A549 (cell line): ENCODE measurements at regions not wholly inside any gene's neighbourhood (a gene's known extent, or its start where the extent isn't known, plus 50 kb on each side); places are given as distances from the start of the nearest gene placed in this dataset.

Experiments
- BHLHE40 ChIP-seq: IDR thresholded peaks from 2 replicates; pipeline ENCODE4 v1.6.1; 2012; ENCODE audit warnings: low read depth, low read length, inconsistent platforms
- EP300 ChIP-seq, 2 experiments: fragments of >200 bp; sonication (Bioruptor Twin); formaldehyde crosslinking; IDR thresholded peaks; 2 replicates in 1 of 2; 3 replicates in 1 of 2; pipeline ENCODE4 v1.6.1; 2016 to 2017
- KDM1A ChIP-seq: fragments of 200-600 bp; sonication (generic); IDR thresholded peaks from 2 replicates; pipeline ENCODE4 v1.6.1; 2016; ENCODE audit warnings: low read depth, mild to moderate bottlenecking
- MAFK ChIP-seq: fragments of 450-650 bp; IDR thresholded peaks from 2 replicates; pipeline ENCODE4 v1.6.1; 2014; ENCODE audit not compliant: partially characterized antibody
- NPAS2 ChIP-seq: fragments of 250-450 bp; sonication (Bioruptor Pico); IDR thresholded peaks from 2 replicates; pipeline ENCODE4 v1.8.0; 2022; ENCODE audit warnings: mild to moderate bottlenecking, moderate library complexity, borderline replicate concordance
- POLR2A ChIP-seq: IDR thresholded peaks from 2 replicates; pipeline ENCODE4 v1.6.1; 2012; ENCODE audit warnings: mild to moderate bottlenecking, low read length
- RNF2 ChIP-seq: fragments of 200-600 bp; sonication (generic); IDR thresholded peaks from 2 replicates; pipeline ENCODE4 v1.6.1; 2016; ENCODE audit warnings: low read depth, mild to moderate bottlenecking, antibody characterized with exemption, moderate library complexity, borderline replicate concordance
- SMC3 ChIP-seq: fragments of >200 bp; sonication (Bioruptor Twin); formaldehyde crosslinking; IDR thresholded peaks from 3 replicates; pipeline ENCODE4 v1.6.1; 2018; ENCODE audit warnings: inconsistent platforms
- ZSCAN20 ChIP-seq: fragments of 250-450 bp; sonication (Bioruptor Pico); IDR thresholded peaks from 2 replicates; pipeline ENCODE4 v1.8.0; 2022; ENCODE audit warnings: mild to moderate bottlenecking, moderate library complexity
- TF ChIP-seq, protein P1 (sequence below): fragments of >200 bp; sonication (Bioruptor Twin); formaldehyde crosslinking; IDR thresholded peaks from 3 replicates; pipeline ENCODE4 v1.5.1; 2016
- TF ChIP-seq, protein P2 (sequence below): fragments of 150-350 bp; IDR thresholded peaks from 2 replicates; pipeline ENCODE4 v1.6.1; 2014; ENCODE audit warnings: low read depth, mild to moderate bottlenecking, low read length
- TF ChIP-seq, protein P3 (sequence below): fragments of 250-450 bp; sonication (Bioruptor Pico); IDR thresholded peaks from 2 replicates; pipeline ENCODE4 v1.5.0; 2021; ENCODE audit warnings: mild to moderate bottlenecking, moderate library complexity, borderline replicate concordance
- TF ChIP-seq, protein P4 (sequence below): IDR thresholded peaks from 2 replicates; pipeline ENCODE4 v1.6.1; 2012
- TF ChIP-seq, protein P5 (sequence below): fragments of 200-600 bp; sonication (generic); IDR thresholded peaks from 2 replicates; pipeline ENCODE4 v1.6.1; 2016; ENCODE audit warnings: antibody characterized with exemption, mild to moderate bottlenecking, moderate library complexity

DNA sequence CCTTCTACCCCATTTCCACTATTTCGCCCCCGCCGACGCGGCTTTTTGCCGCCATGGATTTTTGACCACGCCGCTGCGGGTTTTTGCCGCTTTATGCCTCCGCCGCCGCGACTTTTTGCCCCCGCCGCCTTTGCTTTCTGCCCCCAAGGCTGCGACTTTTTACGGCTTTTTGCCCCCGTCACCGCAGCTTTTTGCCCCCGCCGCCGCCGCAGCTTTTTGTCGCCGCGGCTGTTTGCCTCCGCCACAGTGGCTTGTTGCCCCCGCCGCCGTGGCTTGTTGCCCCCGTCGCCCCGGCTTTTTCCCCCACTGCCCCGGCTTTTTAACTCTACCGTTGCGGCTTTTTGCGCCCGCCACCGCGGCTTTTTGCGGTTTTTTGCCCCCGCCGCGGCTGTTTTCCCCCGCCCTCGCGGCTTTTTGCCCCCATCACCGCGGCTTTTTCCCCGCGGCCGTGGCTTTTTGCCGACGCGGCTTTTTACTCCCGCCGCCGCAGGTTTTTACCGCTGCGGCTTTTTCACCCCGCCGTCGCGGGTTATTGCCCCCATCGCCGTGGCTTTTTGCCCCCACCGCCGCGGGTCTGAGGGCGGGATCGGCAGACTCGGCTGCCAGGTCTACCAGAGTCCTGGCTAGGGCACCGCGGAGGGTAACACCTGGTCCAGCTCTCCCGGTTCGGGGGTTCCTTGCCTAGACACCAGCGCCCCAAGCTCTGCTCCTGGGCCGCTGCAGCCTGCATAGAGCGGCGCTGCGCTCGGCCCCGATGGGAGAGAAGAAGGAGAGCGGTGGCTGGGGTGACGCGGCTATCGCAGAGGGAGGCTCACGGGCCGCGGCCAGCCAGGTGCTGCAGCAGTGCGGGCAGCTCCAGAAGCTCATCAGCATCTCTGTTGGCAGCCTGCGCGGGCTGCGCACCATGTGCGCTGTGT is 562.7 kb upstream of the WSB1 start:
- TF ChIP-seq POLR2A (no peak), MAFK (peak; percentile 45), ZSCAN20 (CRISPR knock-in tag) (no peak), EP300 (IDR thresholded peaks at IDR 0.05) (no peak), SMC3 (no peak), RNF2 (no peak), KDM1A (no peak), BHLHE40 (no peak), NPAS2 (CRISPR knock-in tag) (no peak)
- TF ChIP-seq, protein P1, sequence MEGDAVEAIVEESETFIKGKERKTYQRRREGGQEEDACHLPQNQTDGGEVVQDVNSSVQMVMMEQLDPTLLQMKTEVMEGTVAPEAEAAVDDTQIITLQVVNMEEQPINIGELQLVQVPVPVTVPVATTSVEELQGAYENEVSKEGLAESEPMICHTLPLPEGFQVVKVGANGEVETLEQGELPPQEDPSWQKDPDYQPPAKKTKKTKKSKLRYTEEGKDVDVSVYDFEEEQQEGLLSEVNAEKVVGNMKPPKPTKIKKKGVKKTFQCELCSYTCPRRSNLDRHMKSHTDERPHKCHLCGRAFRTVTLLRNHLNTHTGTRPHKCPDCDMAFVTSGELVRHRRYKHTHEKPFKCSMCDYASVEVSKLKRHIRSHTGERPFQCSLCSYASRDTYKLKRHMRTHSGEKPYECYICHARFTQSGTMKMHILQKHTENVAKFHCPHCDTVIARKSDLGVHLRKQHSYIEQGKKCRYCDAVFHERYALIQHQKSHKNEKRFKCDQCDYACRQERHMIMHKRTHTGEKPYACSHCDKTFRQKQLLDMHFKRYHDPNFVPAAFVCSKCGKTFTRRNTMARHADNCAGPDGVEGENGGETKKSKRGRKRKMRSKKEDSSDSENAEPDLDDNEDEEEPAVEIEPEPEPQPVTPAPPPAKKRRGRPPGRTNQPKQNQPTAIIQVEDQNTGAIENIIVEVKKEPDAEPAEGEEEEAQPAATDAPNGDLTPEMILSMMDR: no peak
- TF ChIP-seq, protein P2, sequence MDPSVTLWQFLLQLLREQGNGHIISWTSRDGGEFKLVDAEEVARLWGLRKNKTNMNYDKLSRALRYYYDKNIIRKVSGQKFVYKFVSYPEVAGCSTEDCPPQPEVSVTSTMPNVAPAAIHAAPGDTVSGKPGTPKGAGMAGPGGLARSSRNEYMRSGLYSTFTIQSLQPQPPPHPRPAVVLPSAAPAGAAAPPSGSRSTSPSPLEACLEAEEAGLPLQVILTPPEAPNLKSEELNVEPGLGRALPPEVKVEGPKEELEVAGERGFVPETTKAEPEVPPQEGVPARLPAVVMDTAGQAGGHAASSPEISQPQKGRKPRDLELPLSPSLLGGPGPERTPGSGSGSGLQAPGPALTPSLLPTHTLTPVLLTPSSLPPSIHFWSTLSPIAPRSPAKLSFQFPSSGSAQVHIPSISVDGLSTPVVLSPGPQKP: no peak
- TF ChIP-seq, protein P3, sequence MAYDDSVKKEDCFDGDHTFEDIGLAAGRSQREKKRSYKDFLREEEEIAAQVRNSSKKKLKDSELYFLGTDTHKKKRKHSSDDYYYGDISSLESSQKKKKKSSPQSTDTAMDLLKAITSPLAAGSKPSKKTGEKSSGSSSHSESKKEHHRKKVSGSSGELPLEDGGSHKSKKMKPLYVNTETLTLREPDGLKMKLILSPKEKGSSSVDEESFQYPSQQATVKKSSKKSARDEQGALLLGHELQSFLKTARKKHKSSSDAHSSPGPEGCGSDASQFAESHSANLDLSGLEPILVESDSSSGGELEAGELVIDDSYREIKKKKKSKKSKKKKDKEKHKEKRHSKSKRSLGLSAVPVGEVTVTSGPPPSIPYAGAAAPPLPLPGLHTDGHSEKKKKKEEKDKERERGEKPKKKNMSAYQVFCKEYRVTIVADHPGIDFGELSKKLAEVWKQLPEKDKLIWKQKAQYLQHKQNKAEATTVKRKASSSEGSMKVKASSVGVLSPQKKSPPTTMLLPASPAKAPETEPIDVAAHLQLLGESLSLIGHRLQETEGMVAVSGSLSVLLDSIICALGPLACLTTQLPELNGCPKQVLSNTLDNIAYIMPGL (CRISPR knock-in tag): no peak
- TF ChIP-seq, protein P4, sequence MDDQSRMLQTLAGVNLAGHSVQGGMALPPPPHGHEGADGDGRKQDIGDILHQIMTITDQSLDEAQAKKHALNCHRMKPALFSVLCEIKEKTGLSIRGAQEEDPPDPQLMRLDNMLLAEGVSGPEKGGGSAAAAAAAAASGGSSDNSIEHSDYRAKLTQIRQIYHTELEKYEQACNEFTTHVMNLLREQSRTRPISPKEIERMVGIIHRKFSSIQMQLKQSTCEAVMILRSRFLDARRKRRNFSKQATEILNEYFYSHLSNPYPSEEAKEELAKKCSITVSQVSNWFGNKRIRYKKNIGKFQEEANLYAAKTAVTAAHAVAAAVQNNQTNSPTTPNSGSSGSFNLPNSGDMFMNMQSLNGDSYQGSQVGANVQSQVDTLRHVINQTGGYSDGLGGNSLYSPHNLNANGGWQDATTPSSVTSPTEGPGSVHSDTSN: no peak
- TF ChIP-seq, protein P5, sequence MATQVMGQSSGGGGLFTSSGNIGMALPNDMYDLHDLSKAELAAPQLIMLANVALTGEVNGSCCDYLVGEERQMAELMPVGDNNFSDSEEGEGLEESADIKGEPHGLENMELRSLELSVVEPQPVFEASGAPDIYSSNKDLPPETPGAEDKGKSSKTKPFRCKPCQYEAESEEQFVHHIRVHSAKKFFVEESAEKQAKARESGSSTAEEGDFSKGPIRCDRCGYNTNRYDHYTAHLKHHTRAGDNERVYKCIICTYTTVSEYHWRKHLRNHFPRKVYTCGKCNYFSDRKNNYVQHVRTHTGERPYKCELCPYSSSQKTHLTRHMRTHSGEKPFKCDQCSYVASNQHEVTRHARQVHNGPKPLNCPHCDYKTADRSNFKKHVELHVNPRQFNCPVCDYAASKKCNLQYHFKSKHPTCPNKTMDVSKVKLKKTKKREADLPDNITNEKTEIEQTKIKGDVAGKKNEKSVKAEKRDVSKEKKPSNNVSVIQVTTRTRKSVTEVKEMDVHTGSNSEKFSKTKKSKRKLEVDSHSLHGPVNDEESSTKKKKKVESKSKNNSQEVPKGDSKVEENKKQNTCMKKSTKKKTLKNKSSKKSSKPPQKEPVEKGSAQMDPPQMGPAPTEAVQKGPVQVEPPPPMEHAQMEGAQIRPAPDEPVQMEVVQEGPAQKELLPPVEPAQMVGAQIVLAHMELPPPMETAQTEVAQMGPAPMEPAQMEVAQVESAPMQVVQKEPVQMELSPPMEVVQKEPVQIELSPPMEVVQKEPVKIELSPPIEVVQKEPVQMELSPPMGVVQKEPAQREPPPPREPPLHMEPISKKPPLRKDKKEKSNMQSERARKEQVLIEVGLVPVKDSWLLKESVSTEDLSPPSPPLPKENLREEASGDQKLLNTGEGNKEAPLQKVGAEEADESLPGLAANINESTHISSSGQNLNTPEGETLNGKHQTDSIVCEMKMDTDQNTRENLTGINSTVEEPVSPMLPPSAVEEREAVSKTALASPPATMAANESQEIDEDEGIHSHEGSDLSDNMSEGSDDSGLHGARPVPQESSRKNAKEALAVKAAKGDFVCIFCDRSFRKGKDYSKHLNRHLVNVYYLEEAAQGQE: no peak
